ENCODE measurements at regions not wholly inside any gene's neighbourhood (a gene's known extent, or its start where the extent isn't known, plus 50 kb on each side); places are given as distances from the start of the nearest gene placed in this dataset.

DNA sequence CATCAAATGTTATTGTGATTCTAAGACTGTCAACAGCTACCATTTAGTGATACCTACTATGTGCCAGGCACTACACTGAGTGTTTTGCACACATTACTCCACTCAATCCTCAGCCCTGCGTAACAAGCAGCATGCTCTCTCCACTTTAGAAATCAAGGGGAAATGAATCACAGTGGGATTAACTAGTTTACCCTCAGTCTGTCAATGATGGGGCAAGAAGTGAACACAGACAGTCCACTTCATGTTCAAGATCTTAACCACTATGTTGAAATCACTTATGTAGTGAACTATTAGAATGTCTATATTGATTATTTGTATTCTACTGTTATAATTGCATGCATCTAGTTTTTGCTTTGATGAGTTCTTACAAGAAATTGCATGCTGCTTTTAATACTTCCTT, 165.3 kb downstream of the LTN1 start:
- no peak for DNase-seq

DNA sequence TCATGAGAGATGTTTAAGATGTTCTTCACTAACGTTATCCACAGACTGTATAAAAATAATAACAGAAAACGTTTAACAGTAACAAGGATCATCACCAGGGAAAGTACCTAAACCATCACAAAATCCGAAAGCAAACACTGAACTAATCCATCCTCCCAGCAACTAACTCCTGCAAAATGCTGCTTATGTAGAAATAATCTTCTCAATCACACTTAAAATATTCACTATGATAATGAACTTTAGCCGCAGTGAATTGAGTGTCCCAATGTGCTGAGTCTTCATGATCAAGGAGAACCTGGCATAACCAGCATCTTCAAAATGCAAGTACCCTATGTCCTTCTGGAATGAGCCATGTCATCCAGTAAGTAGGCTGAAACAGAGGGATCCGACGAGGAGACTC, 166.1 kb downstream of the LTN1 start:
- no peak for DNase-seq

DNA sequence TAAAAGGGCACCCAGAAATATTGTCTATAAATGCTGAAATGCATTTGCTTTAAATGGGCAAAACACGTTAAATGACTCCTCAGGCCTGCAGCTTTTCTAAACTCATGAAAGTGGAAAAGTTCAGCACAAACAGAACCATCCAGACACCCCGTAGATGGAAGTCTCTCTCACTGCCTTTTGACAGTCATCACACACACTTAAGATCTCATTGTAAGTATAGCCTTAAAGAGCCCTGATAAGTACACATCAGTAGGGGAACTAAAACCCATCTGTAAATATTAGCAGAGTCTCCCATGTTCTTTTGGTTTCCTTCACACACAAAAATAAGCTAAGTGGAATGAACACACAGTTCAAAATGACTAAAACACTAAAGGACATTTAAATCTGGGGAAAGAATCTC, 166.7 kb downstream of the LTN1 start:
- DNase-seq, result no peak

DNA sequence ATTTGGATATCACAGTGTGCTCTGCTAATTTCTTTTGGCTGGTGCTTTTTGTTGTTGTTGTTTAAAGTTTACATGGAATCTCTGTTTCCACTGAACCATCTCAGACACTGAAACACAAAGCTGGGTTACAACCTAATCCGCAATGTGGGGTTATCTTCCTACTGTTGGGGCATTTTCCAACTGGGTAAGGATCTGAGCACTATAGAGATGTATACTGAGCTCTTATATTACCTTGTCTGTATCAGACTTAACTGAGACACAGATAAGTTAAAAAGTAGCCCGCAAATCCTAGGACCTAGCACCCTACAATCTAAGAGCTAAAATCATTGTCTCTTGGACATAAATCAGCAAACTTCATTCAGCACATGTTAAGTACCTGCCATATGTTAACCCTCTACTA, 169.2 kb downstream of the LTN1 start:
- DNase-seq, result no peak

DNA sequence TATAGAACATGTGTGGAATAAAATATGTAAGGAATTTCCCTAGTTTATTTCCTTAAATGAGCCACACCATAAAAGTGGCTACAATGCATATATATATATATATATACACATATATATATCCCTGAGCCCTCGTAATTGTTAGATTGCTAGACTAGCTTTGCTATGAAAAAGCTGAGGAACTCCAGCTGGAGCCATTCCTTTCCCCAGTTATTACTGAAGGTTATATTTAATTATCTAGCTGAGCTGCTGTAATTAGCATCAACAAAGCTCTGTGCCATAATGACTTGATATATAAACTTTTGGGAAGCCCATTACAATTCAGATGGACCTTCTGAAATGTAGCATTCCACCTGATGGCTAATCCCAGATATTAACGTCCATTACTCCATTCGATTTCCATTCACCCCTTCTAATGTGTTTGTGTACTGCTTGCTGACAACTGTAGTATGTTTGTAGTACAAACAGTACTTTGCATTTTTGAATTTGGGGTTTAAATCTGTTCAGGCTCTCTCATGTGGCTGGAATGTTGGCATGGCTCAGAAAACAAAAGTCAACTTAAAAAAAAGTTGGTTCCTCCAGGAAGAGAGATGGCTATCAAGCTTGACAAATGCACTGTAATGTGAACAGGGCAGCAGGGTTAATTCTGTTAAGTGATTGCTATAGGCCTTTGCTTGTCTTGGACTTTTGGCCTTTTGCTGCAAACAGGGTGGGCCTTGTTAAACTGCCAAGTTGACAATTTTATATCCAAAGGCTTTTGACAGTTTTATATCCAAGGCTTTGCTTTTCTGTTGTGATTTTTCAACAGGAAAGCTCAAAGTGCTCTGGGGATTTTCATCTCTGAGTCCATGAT, 170.0 kb downstream of the LTN1 start:
- DNase-seq, result no peak

DNA sequence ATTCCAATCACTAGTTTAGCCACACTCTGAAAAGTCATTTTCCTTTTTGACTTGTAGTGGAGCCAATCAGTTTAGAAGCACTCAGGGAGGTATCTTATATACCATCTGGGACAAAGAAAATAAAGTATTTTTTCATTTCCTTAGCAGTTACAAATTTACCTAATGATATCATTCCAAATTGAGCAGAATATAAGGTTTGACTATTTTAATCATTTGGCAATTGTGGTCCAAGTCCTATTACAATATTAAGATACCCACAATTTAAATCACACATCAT, 170.6 kb downstream of the LTN1 start:
- DNase-seq, result no peak

GRCh38 chr21:28821276-28822122, 171.2 kb downstream of the LTN1 start:
- no peak for DNase-seq

DNA sequence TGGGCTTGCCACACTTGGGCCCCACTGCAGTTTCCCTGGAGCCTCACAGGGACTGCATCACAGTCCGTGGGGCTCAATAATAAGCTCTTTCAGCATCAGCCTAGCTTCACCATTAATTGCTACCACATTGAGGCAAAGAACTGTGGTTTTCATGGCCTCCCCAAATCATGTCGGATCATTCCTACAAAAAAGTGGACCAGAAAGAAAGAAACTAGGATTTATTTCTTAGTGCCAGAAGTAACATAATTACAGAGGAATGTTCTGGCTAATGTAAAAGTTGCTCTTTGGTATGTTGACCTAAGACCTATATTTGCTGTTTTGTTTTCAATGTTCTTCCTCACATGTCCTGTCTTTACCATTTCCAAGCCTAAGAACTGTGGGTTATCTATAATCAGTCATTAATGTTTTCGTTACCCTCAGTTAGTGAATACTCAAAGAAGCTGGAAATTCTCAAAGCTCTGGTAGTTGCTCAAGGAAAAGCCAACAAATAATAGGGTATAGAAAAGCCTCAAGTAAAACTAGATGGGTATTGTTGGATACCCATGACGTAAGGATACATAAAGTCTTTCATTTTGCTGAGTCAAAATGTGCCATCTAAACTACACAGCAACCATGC, 173.9 kb downstream of the LTN1 start:
- no peak for DNase-seq

DNA sequence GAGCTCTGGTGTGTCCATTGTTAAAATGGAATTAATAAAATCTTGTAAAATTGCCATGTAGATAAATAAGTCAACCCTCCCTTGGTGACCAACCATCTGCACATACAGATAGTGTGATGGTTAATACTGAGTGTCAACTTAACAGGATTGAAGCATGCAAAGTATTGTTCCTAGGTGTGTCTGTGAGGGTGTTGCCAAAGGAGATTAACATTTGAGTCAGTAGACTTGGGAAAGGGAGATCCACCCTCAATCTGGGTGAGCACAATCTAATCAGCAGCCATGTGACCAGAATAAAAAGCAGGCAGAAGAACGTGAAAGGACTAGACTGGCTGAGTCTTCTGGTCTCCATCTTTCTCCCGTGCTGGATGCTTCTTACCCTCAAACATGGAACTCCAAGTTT, 174.8 kb downstream of the LTN1 start:
- DNase-seq, result no peak

- no peak for DNase-seq
Observed at GRCh38 chr21:28811860-28812259, 180.8 kb downstream of the LTN1 start.

- no peak for DNase-seq
Observed at GRCh38 chr21:28810826-28811524, 181.7 kb downstream of the LTN1 start.

GRCh38 chr21:28805885-28806284, 186.8 kb downstream of the LTN1 start:
- DNase-seq, result no peak

- DNase-seq, result no peak
Observed at GRCh38 chr21:28804089-28804670, 188.5 kb downstream of the LTN1 start.

- no peak for DNase-seq
Observed at GRCh38 chr21:28801906-28802305, 190.8 kb downstream of the LTN1 start.

- no peak for DNase-seq
Observed at GRCh38 chr21:28799926-28800325, 192.8 kb downstream of the LTN1 start.

DNA sequence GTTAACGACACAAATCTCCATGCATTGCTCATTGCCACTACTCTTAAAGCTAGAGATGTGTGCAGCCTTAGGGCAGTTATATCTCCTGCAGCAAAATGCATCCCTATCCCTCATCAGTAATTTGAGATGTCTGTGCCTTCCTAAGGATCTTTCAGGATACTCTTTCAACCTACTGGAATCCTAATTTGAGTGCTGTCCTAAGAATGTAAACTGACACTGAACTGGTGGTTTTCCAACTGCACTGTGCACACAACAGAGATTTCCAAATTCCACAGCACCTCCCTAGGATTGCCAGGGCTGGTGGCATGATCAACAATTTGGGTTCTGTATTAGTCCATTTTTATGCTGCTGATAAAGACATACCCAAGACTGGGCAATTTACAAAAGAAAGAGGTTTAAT, 193.9 kb downstream of the LTN1 start:
- DNase-seq, result no peak

- no peak for DNase-seq
Observed at GRCh38 chr21:28795251-28795650, 197.4 kb downstream of the LTN1 start.

DNA sequence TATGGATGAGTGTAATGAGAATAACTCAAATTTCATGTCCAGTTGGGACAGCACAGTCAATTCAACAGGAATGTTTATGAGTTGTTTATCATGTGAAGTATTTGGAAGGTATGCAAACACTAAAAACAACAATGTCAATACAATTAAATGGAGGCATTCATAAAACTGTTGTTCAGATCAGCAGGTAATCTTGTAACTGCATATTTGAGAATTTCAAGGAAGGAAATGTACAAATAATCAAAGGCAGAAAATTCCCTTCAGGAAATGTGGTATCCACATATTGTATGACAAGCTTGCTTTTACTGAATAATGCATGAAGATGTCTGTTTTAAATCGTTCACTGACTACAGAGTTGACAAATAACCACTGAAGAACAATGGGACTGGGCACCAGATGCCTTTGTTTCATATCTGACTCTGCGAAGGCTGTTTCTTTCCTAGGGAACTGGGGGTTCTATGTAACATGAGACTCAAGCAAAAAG, 198.3 kb downstream of the LTN1 start:
- DNase-seq, result no peak

- peak in 1 of 51 donors; percentile 13 for DNase-seq
Observed at GRCh38 chr21:28793043-28793442, 199.6 kb downstream of the LTN1 start.

DNA sequence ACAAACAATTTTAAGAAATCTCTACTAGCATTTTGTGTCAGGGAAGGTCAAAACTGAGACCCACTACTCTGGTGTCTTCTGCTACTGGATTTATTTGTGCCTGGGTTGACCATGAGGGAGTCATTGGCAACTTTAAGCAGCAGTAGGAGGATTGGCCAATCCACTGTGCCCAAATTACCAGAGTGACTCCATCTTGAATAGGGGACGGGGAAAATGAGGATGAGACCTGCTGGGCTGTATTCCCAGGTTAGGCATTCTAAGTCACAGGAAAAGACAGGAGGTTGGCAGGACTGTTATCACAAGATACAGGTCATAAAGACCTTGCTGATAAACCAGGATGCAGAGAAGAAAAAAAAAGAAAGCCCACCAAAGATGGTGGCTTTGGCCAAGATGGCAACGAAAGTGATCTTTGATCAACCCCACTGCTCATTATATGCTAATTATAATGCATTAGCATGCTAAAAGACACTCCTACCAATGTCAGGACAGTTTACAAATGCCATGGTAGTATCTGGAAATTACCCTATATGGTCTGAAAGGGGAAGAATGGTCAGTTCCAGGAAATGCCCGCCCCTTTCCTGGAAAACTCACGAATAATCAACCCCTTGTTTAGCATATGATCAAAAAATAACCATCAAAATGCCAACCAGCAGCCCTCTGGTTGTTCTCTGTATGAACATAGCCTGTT, 200.9 kb downstream of the LTN1 start:
- no peak for DNase-seq

DNA sequence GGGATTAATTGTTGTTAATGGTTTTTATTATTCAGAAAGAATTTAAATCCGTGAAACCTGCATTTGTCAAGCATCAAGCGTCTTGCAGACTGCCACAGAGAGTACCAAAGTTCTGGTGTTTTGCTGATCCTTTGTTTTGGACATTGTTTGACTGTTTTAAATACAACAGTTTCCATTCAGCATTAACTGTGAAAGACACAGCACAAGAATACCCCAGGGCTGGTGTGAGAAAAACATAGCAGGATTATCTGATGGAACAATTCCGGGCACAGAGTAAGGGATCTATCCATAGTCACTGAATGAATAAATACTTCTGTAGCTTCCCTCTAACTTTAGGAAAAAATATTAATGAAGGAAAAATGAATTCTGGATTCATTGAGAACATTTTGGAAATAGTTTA, 202.3 kb downstream of the LTN1 start:
- DNase-seq, result peak in 1 of 51 donors; percentile 6
